ENCODE measurements at regions not wholly inside any gene's neighbourhood (a gene's known extent, or its start where the extent isn't known, plus 50 kb on each side); places are given as distances from the start of the nearest gene placed in this dataset.

GRCh38 chr13:44734201-44734707 lies 158.1 kb upstream of the TSC22D1 start:
- TF ChIP-seq CTCF (conservative IDR thresholded peaks at IDR 0.05; ENCODE audit: low read depth, low read length) = no peak
- TF ChIP-seq EZH2phosphoT487 (IDR thresholded peaks at IDR 0.05; ENCODE audit: borderline replicate concordance, low read length) = no peak

All from PC-3 (cell line).